GM18511 (cell line): ENCODE measurements at regions not wholly inside any gene's neighbourhood (a gene's known extent, or its start where the extent isn't known, plus 50 kb on each side); places are given as distances from the start of the nearest gene placed in this dataset.
"Not testable (repeated sequence)": the region's sequence is repeated elsewhere in the genome, so short reads cannot be mapped to it uniquely, and the experiment has no call there.

Experiments used
- ATAC-seq: cut with Tn5 transposase; IDR thresholded peaks from one replicate; pipeline ENCODE4 v1.9.1; 2021; ENCODE audit warnings: mild to moderate bottlenecking, moderate library complexity; ENCODE audit not compliant: unreplicated experiment

DNA sequence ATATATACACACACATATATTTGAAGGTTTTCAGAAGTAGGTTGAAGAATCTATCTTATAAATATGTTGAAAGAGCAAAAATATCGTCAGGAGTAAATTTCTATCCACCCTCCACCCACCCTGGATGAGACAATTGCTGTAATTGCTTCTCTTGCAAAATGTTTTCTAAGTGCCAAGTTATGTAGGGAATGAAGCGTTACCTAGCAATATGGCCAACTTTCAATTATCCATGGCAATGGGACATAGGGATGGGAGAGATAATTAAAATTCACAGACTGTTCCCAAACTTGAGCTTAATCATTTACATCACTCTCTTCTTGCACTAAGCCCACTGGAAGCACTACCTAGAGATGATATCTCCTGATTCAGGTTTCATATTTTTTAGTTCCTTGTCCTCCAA, 806.2 kb upstream of the RAG2 start:
- no peak for ATAC-seq

DNA sequence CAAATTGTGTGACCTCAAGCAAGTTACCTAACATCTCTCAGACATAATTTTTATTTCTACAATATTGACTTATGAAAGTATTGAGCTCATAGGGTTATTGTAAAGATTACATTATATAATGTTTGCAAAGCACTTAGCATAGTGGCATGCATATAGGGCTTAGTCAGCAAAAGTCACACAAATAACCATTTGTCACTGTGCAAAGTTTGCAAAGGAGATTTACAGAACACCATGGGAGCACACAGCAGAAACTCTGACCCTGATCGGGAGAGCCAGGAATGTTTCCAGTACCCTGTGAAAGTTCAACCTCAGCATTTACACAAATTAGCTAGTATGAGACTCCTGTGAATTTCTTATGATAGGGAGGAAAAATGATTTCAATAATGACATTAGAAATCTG, 804.6 kb upstream of the RAG2 start:
- no peak for ATAC-seq

DNA sequence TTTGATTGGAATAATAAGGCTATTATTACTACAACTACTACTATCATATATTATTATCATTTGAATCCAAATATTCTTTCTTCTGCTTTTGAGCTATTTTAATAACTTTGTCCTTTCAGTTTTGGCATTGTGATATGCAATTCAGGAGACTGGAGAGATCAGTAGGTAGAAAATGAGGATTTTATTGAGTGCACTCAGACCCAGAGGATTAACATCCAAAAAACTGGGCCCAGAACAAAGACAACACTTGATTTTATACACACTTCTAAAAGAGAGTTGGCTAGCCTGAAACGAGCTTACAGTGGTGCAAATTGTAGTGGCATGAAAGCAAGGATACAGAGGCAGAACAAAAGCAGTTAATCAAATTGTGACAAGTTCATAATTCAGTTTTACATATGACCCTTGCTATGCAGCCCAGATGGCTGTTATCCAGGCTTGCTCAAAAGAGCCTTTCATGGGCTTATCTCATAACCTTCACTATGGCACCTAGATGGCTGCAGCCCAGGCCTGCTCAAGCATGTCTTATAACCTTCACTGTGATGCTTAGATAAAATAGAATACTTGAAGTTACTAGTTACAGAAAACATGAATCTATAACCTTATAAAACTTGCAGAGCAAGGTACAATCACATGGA, 796.3 kb upstream of the RAG2 start:
- ATAC-seq: no peak

DNA sequence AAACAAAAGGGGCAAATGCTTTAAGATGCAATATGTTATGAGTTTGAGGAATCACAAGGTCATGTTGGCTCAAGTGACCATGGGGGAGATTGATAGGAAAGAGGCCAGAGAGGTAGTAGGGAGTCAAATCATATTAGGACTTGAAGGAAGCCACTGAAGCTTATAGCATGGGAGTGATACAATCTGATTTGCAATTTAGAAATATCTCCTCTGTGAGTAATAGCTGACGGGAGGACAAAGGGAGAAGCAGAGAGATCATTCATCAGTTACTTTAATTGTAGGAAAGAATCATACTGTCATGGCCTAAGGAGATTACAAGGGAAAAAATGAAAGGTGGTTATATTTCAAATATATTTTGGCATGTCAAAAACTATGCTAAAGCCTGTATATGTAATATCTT, 793.6 kb upstream of the RAG2 start:
- no peak for ATAC-seq

DNA sequence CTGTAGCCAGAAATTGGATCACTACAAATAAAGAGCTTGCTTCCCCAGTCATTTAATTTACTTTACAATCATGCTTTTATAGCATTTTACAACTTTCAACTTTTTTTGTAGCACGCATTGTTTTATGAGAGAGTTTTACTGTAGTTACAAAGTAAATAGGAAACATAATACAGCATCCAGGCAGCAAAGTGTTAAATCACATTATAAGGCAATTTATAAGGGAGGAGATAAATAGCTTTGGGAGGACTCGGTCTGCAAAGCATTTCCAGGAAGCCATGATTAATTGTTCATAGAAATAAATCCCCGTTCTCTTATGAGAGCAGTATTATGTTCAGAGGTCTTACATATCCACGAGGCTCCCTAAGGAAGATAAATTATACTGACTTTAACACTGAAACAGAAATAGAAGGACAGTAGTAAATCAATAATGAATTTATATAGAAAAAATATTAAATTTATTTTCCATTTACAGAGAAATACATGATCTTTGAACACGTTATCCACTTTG, 792.6 kb upstream of the RAG2 start:
- no peak for ATAC-seq

DNA sequence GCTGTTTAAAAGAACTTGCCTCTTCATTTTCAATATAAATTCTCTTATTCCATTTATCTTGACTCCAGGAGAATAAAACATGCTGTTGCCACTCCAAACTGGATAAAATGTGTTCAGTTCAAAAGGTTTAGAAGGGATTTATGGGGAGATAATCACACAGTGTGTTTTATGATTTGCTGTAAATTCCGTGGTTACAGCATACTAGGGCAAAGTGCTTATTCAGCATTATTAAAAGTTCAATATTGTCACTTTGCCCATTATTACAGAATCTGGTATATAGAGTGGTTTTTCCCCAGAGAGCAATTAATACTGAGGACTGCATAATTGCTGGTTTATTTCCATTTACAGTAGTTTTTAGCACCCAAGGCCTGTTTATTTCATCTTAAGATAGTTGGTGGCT, 780.9 kb upstream of the RAG2 start:
- ATAC-seq: no peak

DNA sequence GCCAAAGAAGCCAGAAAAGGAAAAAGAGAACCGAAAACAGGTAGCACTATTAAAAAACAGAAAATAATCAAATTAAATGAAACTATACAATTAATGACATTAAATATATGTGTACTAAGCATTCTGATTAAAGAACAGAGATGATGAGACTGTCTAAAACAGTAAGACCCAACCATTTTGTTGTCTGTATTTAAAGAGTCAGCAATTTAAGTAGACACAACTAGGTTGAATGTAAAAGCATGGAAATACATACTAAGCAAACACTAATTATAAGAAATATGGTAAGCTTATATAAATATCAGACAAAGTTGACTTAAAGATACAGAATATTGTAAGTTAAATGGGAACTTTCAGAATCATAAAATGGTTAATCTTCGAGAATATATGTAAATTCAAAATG, 774.6 kb upstream of the RAG2 start:
- ATAC-seq: no peak

DNA sequence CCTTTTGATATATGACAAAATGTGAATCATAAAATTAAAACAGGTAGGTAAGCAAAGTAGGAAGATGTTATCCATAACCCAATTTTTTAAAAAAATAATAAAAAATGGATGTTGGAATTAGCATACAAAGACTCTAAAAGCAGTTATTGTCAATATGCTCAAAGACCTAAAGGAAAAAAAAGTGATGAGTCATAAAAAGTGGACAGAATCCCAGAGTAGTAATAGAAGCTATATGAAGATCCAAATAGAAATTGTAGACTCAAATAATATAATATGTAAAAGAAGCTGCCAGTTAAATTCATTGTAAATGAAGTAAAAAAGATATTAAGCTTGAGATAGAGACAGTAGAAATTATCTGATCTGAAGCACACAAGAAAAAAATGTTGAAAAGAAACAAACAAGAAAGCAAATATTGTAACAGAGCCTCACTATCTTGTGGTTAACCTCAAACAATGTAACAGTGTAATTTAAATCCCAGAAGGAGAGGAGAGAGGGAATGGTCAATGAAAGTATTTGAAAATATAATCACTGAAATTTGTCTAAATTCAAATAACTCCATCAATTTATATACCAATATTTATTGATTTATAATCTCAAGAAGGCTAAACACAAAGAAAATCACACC, 773.4 kb upstream of the RAG2 start:
- no peak for ATAC-seq

DNA sequence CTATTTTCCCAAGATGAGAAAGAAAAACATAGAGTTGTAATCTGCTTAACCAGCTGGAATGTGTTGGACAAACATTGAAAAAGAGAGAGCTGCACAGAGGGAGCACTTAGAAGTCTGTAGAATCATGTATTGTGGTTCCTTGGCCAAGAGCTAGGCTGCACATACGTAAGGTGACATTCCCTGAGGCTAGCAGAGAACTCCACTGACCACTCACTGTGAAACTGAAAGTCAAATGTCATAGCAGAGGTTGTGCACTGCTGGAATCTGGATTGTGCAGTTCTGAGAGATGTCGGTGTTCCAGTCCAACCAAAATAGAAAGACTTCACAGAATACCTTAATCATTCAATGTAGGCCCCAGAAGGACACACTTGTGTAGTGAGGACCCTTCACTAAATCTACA, 772.8 kb upstream of the RAG2 start:
- no peak for ATAC-seq

DNA sequence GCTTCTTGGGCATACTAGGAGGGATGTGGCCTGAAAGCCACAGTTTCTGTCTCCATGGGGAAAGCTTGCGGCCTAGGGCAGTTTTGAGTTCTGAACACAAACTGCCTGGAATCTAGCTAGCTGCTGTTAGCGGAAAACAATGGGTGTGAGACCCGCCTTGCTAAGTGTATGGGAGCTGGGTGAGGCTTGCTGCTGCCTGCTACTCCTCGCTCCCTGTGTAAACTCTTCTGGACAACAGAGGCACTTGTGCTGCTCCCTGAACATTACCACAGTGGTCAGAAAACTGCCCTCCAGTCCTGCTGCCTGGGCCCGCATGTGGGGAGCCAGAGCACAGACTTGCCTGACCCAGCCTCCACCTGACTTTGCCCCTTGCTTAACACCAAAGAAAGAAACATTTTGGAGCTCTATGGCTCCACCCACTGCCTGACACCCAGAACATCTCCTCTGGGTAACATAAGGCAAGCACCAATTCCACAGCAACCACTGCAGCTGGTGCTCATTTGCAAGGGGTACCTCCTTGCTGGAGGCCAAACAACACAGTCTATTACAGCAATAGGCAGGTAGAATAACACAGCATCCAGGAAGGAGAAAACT, 766.3 kb upstream of the RAG2 start:
- no peak for ATAC-seq

DNA sequence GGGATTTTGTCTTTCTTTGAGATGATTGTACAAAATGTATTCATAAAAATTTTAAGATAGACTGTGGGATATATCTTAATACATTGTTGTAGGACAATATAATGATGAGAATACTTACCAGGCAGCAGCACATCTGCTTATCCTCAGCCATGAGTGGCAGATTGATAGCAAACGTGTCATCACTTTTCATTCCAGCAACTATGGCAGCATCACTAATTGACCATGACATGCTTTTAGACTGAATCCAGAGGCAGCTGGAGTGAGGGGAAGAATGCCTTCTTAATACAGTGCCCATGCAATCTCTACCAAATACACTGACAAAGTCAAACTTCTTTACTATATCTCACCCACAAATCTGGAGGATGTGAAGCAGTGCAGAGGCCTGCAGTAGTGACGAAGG, 755.2 kb upstream of the RAG2 start:
- ATAC-seq: no peak

DNA sequence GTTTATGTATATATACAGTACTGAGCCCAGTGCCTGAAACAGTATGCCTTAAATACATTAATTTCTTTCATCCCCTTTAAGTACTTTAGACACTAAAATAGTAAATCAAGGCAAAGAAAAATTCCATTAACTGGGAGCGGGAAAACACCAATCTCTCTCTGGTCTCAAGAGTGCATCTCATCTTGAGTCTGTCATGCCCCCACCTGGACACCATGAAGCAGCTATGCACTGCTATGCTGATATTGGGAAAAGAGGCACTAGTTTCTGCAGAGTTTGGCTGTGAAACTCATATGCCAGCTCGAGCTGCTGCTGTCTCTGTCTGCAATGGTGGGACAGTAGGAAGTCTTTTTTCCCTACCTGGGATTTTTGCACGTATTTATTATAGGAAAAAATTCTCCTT, 754.4 kb upstream of the RAG2 start:
- no peak for ATAC-seq

DNA sequence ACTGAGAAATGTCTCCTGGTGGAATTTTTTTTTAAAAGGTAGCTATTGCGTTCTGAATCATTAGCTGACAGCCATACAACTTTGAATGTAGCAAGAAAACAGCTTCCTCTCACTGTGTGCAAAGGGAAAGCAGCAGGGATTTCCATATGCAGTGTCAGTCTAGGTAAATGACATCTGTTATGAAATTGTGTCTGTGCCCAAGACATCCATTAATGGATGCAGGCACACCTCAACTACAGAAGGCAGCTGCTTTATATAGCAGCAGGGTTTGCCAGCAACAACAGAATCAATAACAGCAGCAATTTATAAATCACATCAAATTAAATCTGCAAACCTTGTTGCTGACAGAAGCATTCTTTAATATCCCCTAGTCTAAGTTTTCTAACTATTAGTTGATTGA, 745.3 kb upstream of the RAG2 start:
- ATAC-seq: no peak

DNA sequence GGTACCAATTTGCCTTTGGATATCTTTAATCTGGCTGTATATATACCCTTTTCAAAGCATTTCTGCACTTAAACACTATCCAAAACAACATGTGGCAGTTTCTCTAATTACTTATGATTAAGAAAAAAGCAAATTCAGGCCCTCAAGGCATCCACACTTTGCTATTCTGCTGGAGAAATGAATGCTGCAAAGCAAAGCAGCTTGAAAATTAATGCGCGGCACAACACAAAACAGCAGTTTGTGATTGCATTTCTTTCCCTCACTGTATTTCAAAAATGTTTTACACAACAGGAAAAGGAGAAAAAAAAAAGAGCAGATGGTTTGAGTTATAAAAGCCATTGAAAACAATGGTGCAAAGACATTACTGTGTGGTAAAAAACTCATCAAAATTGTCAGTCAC, 738.4 kb upstream of the RAG2 start:
- no peak for ATAC-seq

DNA sequence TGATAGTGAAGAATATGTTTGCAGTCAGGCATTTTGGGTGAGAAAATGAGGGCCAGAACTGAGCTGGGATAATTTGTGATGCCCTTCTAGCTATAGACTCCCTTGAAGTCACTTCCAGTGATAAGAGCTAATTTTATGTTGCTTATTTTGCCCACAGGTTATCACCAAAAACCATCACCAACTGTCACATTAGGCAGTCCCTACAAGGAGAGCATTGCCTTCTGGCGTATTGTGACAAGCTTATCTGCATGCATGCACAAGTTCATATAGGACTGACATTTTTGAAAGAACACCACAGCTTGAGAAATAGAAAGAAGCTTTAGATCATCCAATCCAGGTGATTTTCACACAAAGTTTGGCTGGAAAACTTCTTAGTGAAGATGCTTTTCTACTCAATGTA, 735.3 kb upstream of the RAG2 start:
- ATAC-seq: no peak

DNA sequence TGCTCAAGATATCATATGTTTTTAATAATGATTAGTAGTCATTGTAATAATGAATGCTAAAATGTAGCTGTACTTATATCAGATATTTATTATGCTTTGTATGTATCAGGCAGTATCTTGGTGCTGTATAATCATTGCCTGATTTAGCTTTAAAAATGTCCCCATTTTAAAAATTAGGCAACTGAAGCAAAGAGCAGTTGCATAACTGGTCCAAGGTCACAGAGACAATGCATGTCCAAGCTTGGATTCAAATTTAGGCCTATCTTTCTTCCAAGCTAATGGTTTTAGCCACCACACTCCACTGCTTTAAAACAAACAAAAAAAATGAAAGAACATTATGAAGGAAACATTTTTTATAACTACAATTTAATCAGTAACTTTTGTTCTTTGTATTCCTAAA, 725.8 kb upstream of the RAG2 start:
- no peak for ATAC-seq

DNA sequence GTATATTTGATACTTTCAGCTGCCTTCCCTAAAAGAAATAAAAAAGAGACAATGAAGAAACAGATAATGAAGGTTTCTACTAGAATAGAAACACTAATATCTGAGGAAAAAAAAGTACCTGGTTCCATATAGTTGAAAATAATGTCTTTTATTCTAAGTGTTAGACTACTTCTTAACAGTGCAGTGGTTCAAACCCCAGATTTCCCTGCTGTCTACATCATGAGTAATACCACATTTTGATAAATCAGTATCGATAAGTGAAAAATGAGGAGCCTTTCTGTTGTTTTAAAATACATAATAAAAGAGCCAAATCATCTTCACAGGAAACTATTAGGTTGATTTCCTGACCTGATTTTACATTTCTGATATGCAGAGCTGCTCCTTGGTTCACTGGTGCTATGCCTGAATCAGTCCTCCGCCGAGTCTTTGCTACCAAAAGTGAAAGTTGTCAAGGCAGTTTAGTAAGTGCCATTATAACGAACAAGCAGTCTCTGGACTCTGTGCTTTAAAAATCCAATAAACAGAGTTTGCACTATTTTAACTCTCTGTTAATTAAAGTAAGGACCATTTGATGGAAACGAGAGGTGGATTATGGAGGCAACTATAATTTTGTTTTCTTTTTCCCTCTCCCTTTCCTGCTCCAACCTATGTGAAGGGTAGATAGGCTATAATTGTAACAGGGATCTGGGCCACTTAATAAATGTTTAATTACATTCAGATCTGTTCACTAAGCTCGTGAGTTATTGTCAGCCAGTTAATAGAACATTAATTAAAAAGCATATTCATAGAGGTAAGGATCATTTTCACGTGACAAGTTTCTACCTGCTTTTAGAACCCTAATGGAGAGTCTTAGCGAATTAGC, 724.5 kb upstream of the RAG2 start:
- ATAC-seq: no peak

DNA sequence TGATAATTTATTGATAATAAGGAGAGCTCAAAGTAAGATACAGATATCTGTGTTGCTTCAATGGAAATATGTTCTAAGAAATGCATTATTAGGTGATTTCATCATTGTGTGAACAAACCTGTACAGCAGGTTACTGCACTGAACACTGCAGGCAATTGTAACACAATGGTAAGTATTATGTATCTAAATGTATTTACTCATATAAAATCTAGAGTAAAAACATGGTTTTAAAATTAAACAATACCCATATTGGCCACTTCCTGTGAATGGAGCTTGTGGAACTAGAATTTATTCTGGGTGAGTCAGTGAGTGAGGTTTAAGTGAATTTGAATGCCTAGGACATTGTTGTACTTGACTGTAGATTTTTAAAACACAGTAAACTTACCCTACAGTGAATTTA, 722.9 kb upstream of the RAG2 start:
- ATAC-seq: no peak

DNA sequence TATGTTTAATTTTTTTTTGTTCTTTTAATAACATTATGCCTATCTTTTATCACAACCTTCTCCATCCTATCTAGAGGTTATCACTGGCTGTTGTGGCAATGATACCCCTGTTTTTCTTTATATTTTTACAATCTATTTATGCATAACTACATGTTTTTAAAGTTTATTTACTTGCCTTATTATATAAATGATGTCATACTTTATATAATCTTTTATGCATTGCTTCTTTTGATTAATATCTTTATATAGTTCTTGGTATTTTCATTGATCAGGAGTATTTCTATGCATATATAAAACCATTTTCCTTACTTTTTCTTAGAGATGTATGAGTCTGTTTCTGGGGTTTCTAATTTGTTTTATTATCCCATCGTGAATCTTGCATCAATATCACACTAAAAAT, 719.8 kb upstream of the RAG2 start:
- ATAC-seq: no peak

DNA sequence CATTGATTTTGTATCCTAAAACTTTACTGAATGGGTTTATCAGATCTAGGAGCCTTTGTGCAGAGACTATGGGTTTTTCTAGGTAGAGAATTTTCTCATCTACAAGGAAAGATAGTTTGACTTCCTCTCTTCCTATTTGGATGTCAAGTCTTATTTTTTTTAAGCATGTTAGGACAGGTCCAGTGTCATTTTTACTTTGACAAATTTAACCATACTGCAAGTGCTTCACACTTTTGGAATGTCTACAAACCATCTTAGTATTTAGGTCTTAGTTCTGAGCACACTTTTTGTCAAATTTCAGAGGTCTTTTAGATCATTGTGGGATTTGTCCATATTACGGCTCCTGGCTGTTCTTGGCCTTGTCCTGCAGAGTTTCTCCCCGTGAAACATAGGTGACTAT, 715.2 kb upstream of the RAG2 start:
- no peak for ATAC-seq

DNA sequence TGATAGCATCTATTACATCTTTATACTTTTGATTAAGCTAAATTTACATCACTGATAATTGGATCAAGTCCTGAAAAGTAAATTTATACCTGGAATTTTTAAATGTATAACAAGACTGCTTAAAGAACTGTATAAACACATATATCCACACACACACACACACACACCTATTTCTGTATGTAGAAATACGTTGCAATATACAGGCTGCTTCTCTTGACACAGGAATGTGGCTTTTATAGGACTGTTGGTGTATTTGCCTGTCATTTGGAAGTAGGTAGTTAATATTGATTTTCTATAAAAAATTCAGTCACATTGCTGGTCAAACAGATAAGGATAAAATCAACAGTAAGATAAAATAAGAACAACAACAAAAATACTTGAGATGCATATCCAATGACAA, 708.5 kb upstream of the RAG2 start:
- ATAC-seq: no peak

DNA sequence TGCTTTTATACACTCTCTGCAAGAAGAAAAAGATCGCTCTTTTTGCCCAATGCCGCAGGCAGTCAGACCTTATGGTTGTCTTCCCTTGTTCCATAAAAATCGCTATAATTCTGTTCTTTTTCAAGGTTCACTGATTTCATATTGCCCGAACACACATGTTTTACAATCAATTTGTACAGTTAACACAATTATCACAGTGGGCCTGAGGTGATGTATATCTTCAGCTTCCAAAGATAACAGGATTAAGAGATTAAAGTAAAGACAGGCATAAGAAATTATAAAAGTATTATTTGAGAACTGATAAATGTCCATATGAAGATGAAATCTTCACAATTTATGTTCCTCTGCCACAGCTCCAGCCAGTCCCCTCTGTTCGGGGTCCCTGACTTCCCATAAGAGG, 703.4 kb upstream of the RAG2 start:
- ATAC-seq: not testable (repeated sequence)
